Left lung (tissue), 4 donors: ENCODE measurements at regions not wholly inside any gene's neighbourhood (a gene's known extent, or its start where the extent isn't known, plus 50 kb on each side); places are given as distances from the start of the nearest gene placed in this dataset.
"Not testable (repeated sequence)": the region's sequence is repeated elsewhere in the genome, so short reads cannot be mapped to it uniquely, and the experiment has no call there.

ENCODE experiments used
- ATAC-seq: fragments of 200-7000 bp; cut with Tn5 transposase; one replicate; pipeline ENCODE4 v1.9.1; 2020; ENCODE audit warnings: moderate library complexity
- DNase-seq, 4 donors: peaks; one replicate each; pipeline ENCODE4 v3.0.0-alpha.2; 2013 to 2020
- H3K27ac ChIP-seq, 2 donors: fragments of 200-600 bp; sonication (generic) in 1 of 2; one replicate each; pipeline versions ENCODE4 v1.5.0 to v1.8.0; 2020 to 2021
- H3K27me3 ChIP-seq, 2 donors: fragments of 200-600 bp; sonication (generic) in 1 of 2; one replicate each; pipeline versions ENCODE4 v1.5.0 to v1.8.0; 2020 to 2021
- H3K36me3 ChIP-seq, 2 donors: fragments of 200-600 bp; sonication (generic) in 1 of 2; one replicate each; pipeline versions ENCODE4 v1.5.0 to v1.8.0; 2020 to 2021
- H3K4me1 ChIP-seq, 2 donors: fragments of 200-600 bp; one replicate each; pipeline ENCODE4 v1.8.0; 2021
- H3K4me3 ChIP-seq, 2 donors: fragments of 200-600 bp; sonication (generic) in 1 of 2; one replicate each; pipeline versions ENCODE4 v1.5.0 to v1.8.0; 2020 to 2021; ENCODE audit warnings: mild to moderate bottlenecking in 1 of 2
- H3K9me3 ChIP-seq, 2 donors: fragments of 200-600 bp; sonication (generic) in 1 of 2; one replicate each; pipeline versions ENCODE4 v1.5.0 to v1.8.0; 2020 to 2021
- CTCF ChIP-seq, 2 donors: fragments of 200-600 bp; sonication (generic) in 1 of 2; IDR thresholded peaks; one replicate each; pipeline versions ENCODE4 v1.5.0 to v1.8.0; 2021; ENCODE audit warnings: antibody characterized with exemption in 2 of 2
- intact Hi-C, 2 donors: fragments of 100-400 bp; cut with DNase I; formaldehyde crosslinking; loops; one replicate each; pipeline versions ENCODE4 v1.11.2 to v1.14.2; 2022
- donor health status: DM: no; HTN: yes; CAD: no.
- donor health status: DM: no; HTN: no; CAD: no.

- Histone ChIP-seq H3K4me3 (no peak overlapping the region), H3K9me3 (peaks cover 4 to 23% of the 10 kb centered on the region in 2 donors), H3K27ac (no peak overlapping the region), H3K36me3 (no peaks in the 10 kb centered on the region), H3K4me1 (peaks cover 5 to 21% of the 10 kb centered on the region in 2 donors), H3K27me3 (no peaks in the 10 kb centered on the region)
- no peak for DNase-seq
- TF ChIP-seq CTCF (IDR thresholded peaks at IDR 0.05), result no peak
- ATAC-seq, result no peak
- intact Hi-C loops, result no loop called here
Observed at GRCh38 chr5:74535926-74536325, 104.6 kb downstream of the ENC1 start.

GRCh38 chr5:74534397-74535129 is 106.0 kb downstream of the ENC1 start:
- ATAC-seq (no peak), DNase-seq (no peak)
- TF ChIP-seq CTCF (IDR thresholded peaks at IDR 0.05), result no peak
- H3K9me3 ChIP-seq, result peaks cover 4 to 23% of the 10 kb centered on the region in 2 donors
- H3K36me3 ChIP-seq, result no peaks in the 10 kb centered on the region
- H3K27me3 ChIP-seq, result no peaks in the 10 kb centered on the region
- intact Hi-C loops, result no loop called here
- H3K27ac ChIP-seq, result no peak overlapping the region
- H3K4me1 ChIP-seq, result peaks cover 5 to 21% of the 10 kb centered on the region in 2 donors
- no peak overlapping the region for H3K4me3 ChIP-seq

- DNase-seq (no peak), ATAC-seq (no peak)
- intact Hi-C loops, result no loop called here
- Histone ChIP-seq H3K9me3 (peaks cover 4 to 23% of the 10 kb centered on the region in 2 donors), H3K27me3 (no peaks in the 10 kb centered on the region), H3K27ac (no peak overlapping the region), H3K36me3 (no peaks in the 10 kb centered on the region), H3K4me3 (no peak overlapping the region), H3K4me1 (no peaks in the 10 kb centered on the region)
- TF ChIP-seq CTCF (IDR thresholded peaks at IDR 0.05), result no peak
Observed at GRCh38 chr5:74530326-74531050, 110.0 kb downstream of the ENC1 start.

- no peaks in the 10 kb centered on the region for H3K4me1 ChIP-seq
- no peaks in the 10 kb centered on the region for H3K36me3 ChIP-seq
- H3K9me3 ChIP-seq, result peaks cover under 1 to 22% of the 10 kb centered on the region in 2 donors
- DNase-seq (no peak), ATAC-seq (no peak)
- intact Hi-C loops, result no loop called here
- no peak overlapping the region for H3K4me3 ChIP-seq
- TF ChIP-seq CTCF (IDR thresholded peaks at IDR 0.05), result no peak
- H3K27ac ChIP-seq, result no peak overlapping the region
- no peaks in the 10 kb centered on the region for H3K27me3 ChIP-seq
Observed at GRCh38 chr5:74529101-74529500, 111.4 kb downstream of the ENC1 start.

GRCh38 chr5:74526111-74526510 is 114.4 kb downstream of the ENC1 start:
- no peak for ATAC-seq
- intact Hi-C loops, result no loop called here
- no peaks in the 10 kb centered on the region for H3K27me3 ChIP-seq

GRCh38 chr5:74524767-74525166 is 115.8 kb downstream of the ENC1 start:
- H3K4me1 ChIP-seq, H3K36me3 ChIP-seq, H3K27me3 ChIP-seq, intact Hi-C loops, H3K4me3 ChIP-seq, DNase-seq, H3K27ac ChIP-seq, ATAC-seq: not testable (repeated sequence)
- peaks cover 0 to 23% of the 10 kb centered on the region in 2 donors for H3K9me3 ChIP-seq

More at GRCh38 chr5:74526111-74526510, 114.4 kb downstream of the ENC1 start:
- Histone ChIP-seq H3K4me1 (no peaks in the 10 kb centered on the region), H3K36me3 (no peaks in the 10 kb centered on the region), H3K4me3 (no peak overlapping the region), H3K27ac (no peak overlapping the region), H3K9me3 (peaks cover 0 to 23% of the 10 kb centered on the region in 2 donors)
- TF ChIP-seq CTCF (IDR thresholded peaks at IDR 0.05), result no peak
- no peak for DNase-seq

GRCh38 chr5:74523698-74524097 is 116.8 kb downstream of the ENC1 start:
- peaks cover 0 to 23% of the 10 kb centered on the region in 2 donors for H3K9me3 ChIP-seq
- DNase-seq, intact Hi-C loops, H3K27ac ChIP-seq, H3K36me3 ChIP-seq, H3K4me3 ChIP-seq, ATAC-seq, H3K4me1 ChIP-seq, H3K27me3 ChIP-seq: not testable (repeated sequence)

GRCh38 chr5:74522838-74523237 is 117.7 kb downstream of the ENC1 start:
- ATAC-seq, H3K27ac ChIP-seq, H3K4me3 ChIP-seq, H3K36me3 ChIP-seq, DNase-seq, intact Hi-C loops, H3K4me1 ChIP-seq, H3K27me3 ChIP-seq: not testable (repeated sequence)
- H3K9me3 ChIP-seq, result peaks cover 0 to 23% of the 10 kb centered on the region in 2 donors
